ENCODE measurements at regions not wholly inside any gene's neighbourhood (a gene's known extent, or its start where the extent isn't known, plus 50 kb on each side); places are given as distances from the start of the nearest gene placed in this dataset.

- no peaks in the 10 kb centered on the region for H3K4me1 ChIP-seq (ENCODE audit: insufficient read depth)
- no peaks in the 10 kb centered on the region for H3K36me3 ChIP-seq (replicated peaks; ENCODE audit: insufficient read depth, low read depth)
- no peak overlapping the region for H3K4me3 ChIP-seq
- TF ChIP-seq EZH2phosphoT487 (IDR thresholded peaks at IDR 0.05; ENCODE audit: low read depth, severe bottlenecking, unreplicated experiment) = no peak
- TF ChIP-seq CTCF (IDR thresholded peaks at IDR 0.05; ENCODE audit: poor library complexity) = no peak
- TF ChIP-seq EZH2 (IDR thresholded peaks at IDR 0.05; ENCODE audit: borderline replicate concordance) = no peak
- no peak overlapping the region for H2AFZ ChIP-seq
- H3K9me3 ChIP-seq (ENCODE audit: low read depth) = no peaks in the 10 kb centered on the region
- H3K27ac ChIP-seq = no peak overlapping the region
- no peaks in the 10 kb centered on the region for H3K27me3 ChIP-seq
- H3K9me2 ChIP-seq (replicated peaks; ENCODE audit: insufficient read depth) = no peaks in the 10 kb centered on the region
- no peaks in the 10 kb centered on the region for H4K20me1 ChIP-seq (ENCODE audit: insufficient read depth, poor library complexity, severe bottlenecking)
- 77% methylated on average over 3 of the region's 3 CpGs for WGBS (ENCODE audit: low lambda C conversion rate, missing lambda C conversion rate)
- no peaks in the 10 kb centered on the region for H3K79me2 ChIP-seq
- no peak for DNase-seq (ENCODE audit: low spot score)
- no peak overlapping the region for H3K4me2 ChIP-seq
Observed at GRCh38 chr3:159323848-159324247, 522.0 kb downstream of the MFSD1 start.

GRCh38 chr3:159326998-159327397 lies 525.1 kb downstream of the MFSD1 start:
- Histone ChIP-seq H3K27ac (no peak overlapping the region), H3K27me3 (no peaks in the 10 kb centered on the region), H2AFZ (no peak overlapping the region), H3K4me2 (no peak overlapping the region), H3K4me3 (no peak overlapping the region), H3K79me2 (no peaks in the 10 kb centered on the region), H3K9me2 (replicated peaks; ENCODE audit: insufficient read depth) (no peaks in the 10 kb centered on the region), H3K4me1 (ENCODE audit: insufficient read depth) (no peaks in the 10 kb centered on the region), H4K20me1 (ENCODE audit: insufficient read depth, poor library complexity, severe bottlenecking) (no peaks in the 10 kb centered on the region), H3K36me3 (replicated peaks; ENCODE audit: insufficient read depth, low read depth) (no peaks in the 10 kb centered on the region), H3K9me3 (ENCODE audit: low read depth) (no peaks in the 10 kb centered on the region)
- no peak for TF ChIP-seq EZH2phosphoT487 (IDR thresholded peaks at IDR 0.05; ENCODE audit: low read depth, severe bottlenecking, unreplicated experiment)
- no peak for TF ChIP-seq EZH2 (IDR thresholded peaks at IDR 0.05; ENCODE audit: borderline replicate concordance)
- no peak for TF ChIP-seq CTCF (IDR thresholded peaks at IDR 0.05; ENCODE audit: poor library complexity)
- DNase-seq (ENCODE audit: low spot score) = no peak
- 71% methylated on average over 2 of the region's 2 CpGs for WGBS (ENCODE audit: low lambda C conversion rate, missing lambda C conversion rate)

GRCh38 chr3:159332535-159333099 lies 530.8 kb downstream of the MFSD1 start:
- no peak for TF ChIP-seq EZH2 (IDR thresholded peaks at IDR 0.05; ENCODE audit: borderline replicate concordance)

GRCh38 chr3:159339131-159339530 lies 537.3 kb downstream of the MFSD1 start:
- H3K27me3 ChIP-seq = no peaks in the 10 kb centered on the region
- H3K4me3 ChIP-seq = no peak overlapping the region
- no peak overlapping the region for H3K27ac ChIP-seq
- no peaks in the 10 kb centered on the region for H3K79me2 ChIP-seq
- no peak for DNase-seq (ENCODE audit: low spot score)
- no peaks in the 10 kb centered on the region for H3K9me2 ChIP-seq (replicated peaks; ENCODE audit: insufficient read depth)
- H3K9me3 ChIP-seq (ENCODE audit: low read depth) = no peaks in the 10 kb centered on the region
- no peaks in the 10 kb centered on the region for H3K4me1 ChIP-seq (ENCODE audit: insufficient read depth)
- no peak overlapping the region for H2AFZ ChIP-seq
- H4K20me1 ChIP-seq (ENCODE audit: insufficient read depth, poor library complexity, severe bottlenecking) = no peaks in the 10 kb centered on the region
- H3K36me3 ChIP-seq (replicated peaks; ENCODE audit: insufficient read depth, low read depth) = no peaks in the 10 kb centered on the region
- no peak overlapping the region for H3K4me2 ChIP-seq
- TF ChIP-seq EZH2phosphoT487 (IDR thresholded peaks at IDR 0.05; ENCODE audit: low read depth, severe bottlenecking, unreplicated experiment) (no peak), CTCF (IDR thresholded peaks at IDR 0.05; ENCODE audit: poor library complexity) (no peak), EZH2 (IDR thresholded peaks at IDR 0.05; ENCODE audit: borderline replicate concordance) (no peak)

More at GRCh38 chr3:159332535-159333099, 530.8 kb downstream of the MFSD1 start:
- Histone ChIP-seq H3K4me1 (ENCODE audit: insufficient read depth) (no peaks in the 10 kb centered on the region), H2AFZ (no peak overlapping the region), H3K9me2 (replicated peaks; ENCODE audit: insufficient read depth) (no peaks in the 10 kb centered on the region), H3K36me3 (replicated peaks; ENCODE audit: insufficient read depth, low read depth) (no peaks in the 10 kb centered on the region), H3K79me2 (no peaks in the 10 kb centered on the region), H3K27ac (no peak overlapping the region), H3K4me3 (no peak overlapping the region), H3K9me3 (ENCODE audit: low read depth) (no peaks in the 10 kb centered on the region), H3K4me2 (no peak overlapping the region), H3K27me3 (no peaks in the 10 kb centered on the region), H4K20me1 (ENCODE audit: insufficient read depth, poor library complexity, severe bottlenecking) (no peaks in the 10 kb centered on the region)
- no peak for DNase-seq (ENCODE audit: low spot score)

Data from hepatocyte (in vitro differentiated cells).